Testis (tissue), 2 donors: ENCODE measurements at regions not wholly inside any gene's neighbourhood (a gene's known extent, or its start where the extent isn't known, plus 50 kb on each side); places are given as distances from the start of the nearest gene placed in this dataset.

Experiments
- DNase-seq: peaks from one replicate; pipeline ENCODE4 v3.0.0-alpha.2; 2019
- H3K27ac ChIP-seq, 2 donors: fragments of 200-600 bp; sonication (generic); one replicate each; pipeline ENCODE4 v1.5.1; 2019
- H3K27me3 ChIP-seq: fragments of 200-600 bp; sonication (generic); one replicate; pipeline ENCODE4 v1.5.1; 2019
- H3K36me3 ChIP-seq: fragments of 200-600 bp; sonication (generic); one replicate; pipeline ENCODE4 v1.5.1; 2017; ENCODE audit warnings: low read depth; ENCODE audit errors: missing control alignments
- H3K4me1 ChIP-seq: fragments of 200-600 bp; sonication (generic); one replicate; pipeline ENCODE4 v1.5.1; 2019
- H3K4me3 ChIP-seq, 2 donors: fragments of 200-600 bp; sonication (generic); one replicate each; pipeline ENCODE4 v1.5.1; 2017 to 2019
- H3K9me3 ChIP-seq: fragments of 200-600 bp; sonication (generic); one replicate; pipeline ENCODE4 v1.5.1; 2017
- POLR2A ChIP-seq: fragments of 450-650 bp; IDR thresholded peaks from one replicate; pipeline ENCODE4 v1.6.1; 2017; ENCODE audit warnings: antibody characterized with exemption, mild to moderate bottlenecking, moderate library complexity
- WGBS, 2 donors: methylation state at CpG; one replicate each; pipeline ENCODE4 v1.1.5; 2018; 5-methylcytosine and 5-hydroxymethylcytosine counted together
- intact Hi-C: fragments of 100-400 bp; cut with DNase I; formaldehyde crosslinking; loops from one replicate; pipeline ENCODE4 v1.15.1; 2023; ENCODE audit warnings: low total_unique reads
- TF ChIP-seq, protein P1 (sequence below), 3 experiments: fragments of 450-650 bp in 2 of 3; fragments of 200-600 bp in 1 of 3; sonication (generic) in 1 of 3; IDR thresholded peaks; one replicate each; pipeline ENCODE4 v1.5.1; 2016 to 2019; ENCODE audit warnings: antibody characterized with exemption in 3 of 3, mild to moderate bottlenecking in 2 of 3, moderate library complexity in 1 of 3

DNA sequence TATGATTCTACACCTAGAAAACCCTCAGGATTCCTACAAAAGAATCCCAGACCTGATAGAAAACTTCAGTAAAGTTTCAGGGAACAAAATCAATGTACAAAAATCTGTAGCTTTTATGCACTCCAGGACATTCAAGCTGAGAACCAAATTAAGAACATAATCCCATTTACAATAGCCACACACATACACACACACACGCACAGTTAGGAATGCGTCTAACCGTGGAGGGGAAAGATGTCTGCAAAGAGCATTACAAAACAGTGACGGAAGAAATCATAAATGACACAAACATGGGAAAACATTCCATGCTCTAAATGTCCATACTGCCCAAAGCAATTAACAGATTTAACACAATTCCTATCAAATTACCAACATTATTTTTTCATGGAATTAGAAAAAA, 51.4 kb upstream of the CAST start:
- intact Hi-C loops = no loop called here
- Histone ChIP-seq H3K4me1 (no peaks in the 10 kb centered on the region), H3K9me3 (no peaks in the 10 kb centered on the region), H3K4me3 (no peak overlapping the region), H3K36me3 (no peaks in the 10 kb centered on the region), H3K27ac (no peak overlapping the region), H3K27me3 (no peaks in the 10 kb centered on the region)
- WGBS, 2 donors = 88 to 96% methylated on average over 4 of the region's 4 CpGs
- TF ChIP-seq, protein P1, sequence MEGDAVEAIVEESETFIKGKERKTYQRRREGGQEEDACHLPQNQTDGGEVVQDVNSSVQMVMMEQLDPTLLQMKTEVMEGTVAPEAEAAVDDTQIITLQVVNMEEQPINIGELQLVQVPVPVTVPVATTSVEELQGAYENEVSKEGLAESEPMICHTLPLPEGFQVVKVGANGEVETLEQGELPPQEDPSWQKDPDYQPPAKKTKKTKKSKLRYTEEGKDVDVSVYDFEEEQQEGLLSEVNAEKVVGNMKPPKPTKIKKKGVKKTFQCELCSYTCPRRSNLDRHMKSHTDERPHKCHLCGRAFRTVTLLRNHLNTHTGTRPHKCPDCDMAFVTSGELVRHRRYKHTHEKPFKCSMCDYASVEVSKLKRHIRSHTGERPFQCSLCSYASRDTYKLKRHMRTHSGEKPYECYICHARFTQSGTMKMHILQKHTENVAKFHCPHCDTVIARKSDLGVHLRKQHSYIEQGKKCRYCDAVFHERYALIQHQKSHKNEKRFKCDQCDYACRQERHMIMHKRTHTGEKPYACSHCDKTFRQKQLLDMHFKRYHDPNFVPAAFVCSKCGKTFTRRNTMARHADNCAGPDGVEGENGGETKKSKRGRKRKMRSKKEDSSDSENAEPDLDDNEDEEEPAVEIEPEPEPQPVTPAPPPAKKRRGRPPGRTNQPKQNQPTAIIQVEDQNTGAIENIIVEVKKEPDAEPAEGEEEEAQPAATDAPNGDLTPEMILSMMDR (IDR thresholded peaks at IDR 0.05) = no peak
- DNase-seq = no peak

DNA sequence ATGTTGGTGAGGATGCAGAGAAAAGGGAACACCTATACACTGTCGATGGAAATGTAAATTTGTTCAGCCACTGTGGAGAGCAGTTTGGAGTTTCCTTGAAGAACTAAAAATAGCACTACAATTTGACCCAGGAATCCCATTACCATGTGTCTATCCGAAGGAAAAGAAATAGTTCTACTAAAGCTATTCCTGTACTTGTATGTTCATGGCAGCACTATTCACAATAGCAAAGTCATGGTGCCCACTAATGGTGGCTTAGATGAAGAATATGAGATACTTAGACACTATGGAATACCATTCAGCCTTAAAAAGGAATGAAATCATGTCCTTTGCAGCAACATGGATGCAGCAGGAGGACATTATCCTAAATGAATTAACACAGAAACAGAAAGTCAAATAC, 50.2 kb upstream of the CAST start:
- no peak for DNase-seq
- TF ChIP-seq, protein P1 (IDR thresholded peaks at IDR 0.05) = no peak
- TF ChIP-seq POLR2A = no peak
- Histone ChIP-seq H3K4me3 (no peak overlapping the region), H3K27me3 (no peaks in the 10 kb centered on the region), H3K4me1 (no peaks in the 10 kb centered on the region), H3K27ac (no peak overlapping the region), H3K9me3 (no peaks in the 10 kb centered on the region), H3K36me3 (no peaks in the 10 kb centered on the region)
- intact Hi-C loops = no loop called here
- 33 to 85% methylated on average over 2 of the region's 2 CpGs for WGBS, 2 donors
